HEK293 (cell line): ENCODE measurements at regions not wholly inside any gene's neighbourhood (a gene's known extent, or its start where the extent isn't known, plus 50 kb on each side); places are given as distances from the start of the nearest gene placed in this dataset.

ENCODE experiments used
- CTCF ChIA-PET: fragments of 350-600 bp; formaldehyde crosslinking; extraction: SDS; loops from one replicate; lab custom pipeline; 2021; ENCODE audit warnings: antibody characterized with exemption; lab: Yijun Ruan, JAX
- POLR2A ChIA-PET: fragments of 300-600 bp; formaldehyde crosslinking; extraction: SDS; loops from one replicate; lab custom pipeline; 2020; ENCODE audit warnings: antibody characterized with exemption, inconsistent platforms; lab: Yijun Ruan, JAX
- H3K27ac ChIP-seq: fragments of 200-500 bp; sonication (Bioruptor generic); 2 replicates; pipeline ENCODE4 v1.5.1; 2014; ENCODE audit warnings: low read depth, low read length, control low read depth, inconsistent platforms; ENCODE audit errors: extremely low read depth
- H3K36me3 ChIP-seq, 2 experiments: fragments of 200-500 bp in 1 of 2; sonication (Bioruptor generic) in 1 of 2; 1 replicate in 1 of 2; 2 replicates in 1 of 2; pipeline ENCODE4 v1.5.1; 2014 to 2017; ENCODE audit warnings: inconsistent platforms in 2 of 2, low read length in 2 of 2; ENCODE audit not compliant: control insufficient read depth in 2 of 2, insufficient read depth in 1 of 2
- H3K4me1 ChIP-seq: fragments of 200-500 bp; sonication (Bioruptor generic); 2 replicates; pipeline ENCODE4 v1.5.1; 2014; ENCODE audit warnings: mild to moderate bottlenecking, low read length, inconsistent platforms; ENCODE audit not compliant: control insufficient read depth, insufficient read depth
- H3K4me3 ChIP-seq: 2 replicates; pipeline ENCODE4 v1.5.1; 2011; ENCODE audit warnings: low read depth, mild to moderate bottlenecking, control low read depth, low read length, moderate library complexity
- H3K9me3 ChIP-seq: fragments of 200-500 bp; sonication (Bioruptor generic); 2 replicates; pipeline ENCODE4 v1.5.1; 2014; ENCODE audit warnings: low read depth, low read length, inconsistent platforms; ENCODE audit not compliant: control insufficient read depth, insufficient read depth
- AEBP2 ChIP-seq: fragments of 450-650 bp; formaldehyde crosslinking; IDR thresholded peaks from 2 replicates; pipeline ENCODE4 v1.5.1; 2016; ENCODE audit warnings: missing biosample characterization, missing genetic modification characterization, borderline replicate concordance
- ELK4 ChIP-seq: IDR thresholded peaks from 2 replicates; pipeline ENCODE4 v1.6.1; 2011; ENCODE audit warnings: mild to moderate bottlenecking, low read depth, low read length, borderline replicate concordance
- GLI2 ChIP-seq: fragments of 450-650 bp; formaldehyde crosslinking; IDR thresholded peaks from 2 replicates; pipeline ENCODE4; 2017; ENCODE audit warnings: missing biosample characterization, missing genetic modification characterization, low read depth, borderline replicate concordance
- HOXD13 ChIP-seq: sonication (generic); formaldehyde crosslinking; IDR thresholded peaks from 2 replicates; pipeline ENCODE4 v1.8.0; 2022; ENCODE audit warnings: missing genetic modification reagents, borderline replicate concordance
- YY2 ChIP-seq: fragments of 450-650 bp; formaldehyde crosslinking; IDR thresholded peaks from 2 replicates; pipeline ENCODE4 v1.5.1; 2016; ENCODE audit warnings: missing biosample characterization, missing genetic modification characterization
- ZBTB11 ChIP-seq: fragments of 450-650 bp; formaldehyde crosslinking; conservative IDR thresholded peaks from 2 replicates; pipeline ENCODE4 v1.5.1; 2016; ENCODE audit warnings: low read depth, missing biosample characterization, missing genetic modification characterization
- ZBTB20 ChIP-seq: fragments of 450-650 bp; formaldehyde crosslinking; IDR thresholded peaks from 2 replicates; pipeline ENCODE4 v1.5.1; 2016; ENCODE audit warnings: missing biosample characterization, missing genetic modification characterization
- ZEB2 ChIP-seq: fragments of 450-650 bp; formaldehyde crosslinking; IDR thresholded peaks from 2 replicates; pipeline ENCODE4 v1.5.1; 2016; ENCODE audit warnings: missing biosample characterization, missing genetic modification characterization
- ZFP3 ChIP-seq: fragments of 450-650 bp; formaldehyde crosslinking; IDR thresholded peaks from 2 replicates; pipeline ENCODE4 v1.5.1; 2016; ENCODE audit warnings: low read depth, missing biosample characterization, missing genetic modification characterization
- ZNF221 ChIP-seq: fragments of 450-650 bp; formaldehyde crosslinking; IDR thresholded peaks from 2 replicates; pipeline ENCODE4 v1.5.1; 2017; ENCODE audit warnings: missing biosample characterization, missing genetic modification characterization, borderline replicate concordance
- ZNF248 ChIP-seq: fragments of 450-650 bp; formaldehyde crosslinking; IDR thresholded peaks from 2 replicates; pipeline ENCODE4 v1.5.1; 2017; ENCODE audit warnings: missing biosample characterization, missing genetic modification characterization
- ZNF280C ChIP-seq: fragments of 450-650 bp; formaldehyde crosslinking; IDR thresholded peaks from 2 replicates; pipeline ENCODE4 v1.5.1; 2016; ENCODE audit warnings: missing biosample characterization, missing genetic modification characterization
- ZNF350 ChIP-seq: fragments of 450-650 bp; formaldehyde crosslinking; IDR thresholded peaks from 2 replicates; pipeline ENCODE4 v1.5.0; 2017; ENCODE audit warnings: missing biosample characterization, mild to moderate bottlenecking, missing genetic modification characterization
- ZNF416 ChIP-seq: fragments of 450-650 bp; formaldehyde crosslinking; IDR thresholded peaks from 2 replicates; pipeline ENCODE4 v1.5.1; 2016; ENCODE audit warnings: missing biosample characterization, missing genetic modification characterization
- ZNF426 ChIP-seq: fragments of 450-650 bp; formaldehyde crosslinking; IDR thresholded peaks from 2 replicates; pipeline ENCODE4 v1.5.1; 2017; ENCODE audit warnings: missing biosample characterization, missing genetic modification characterization, mild to moderate bottlenecking, inconsistent platforms, moderate library complexity
- ZNF488 ChIP-seq: fragments of 450-650 bp; formaldehyde crosslinking; IDR thresholded peaks from 2 replicates; pipeline ENCODE4 v1.5.1; 2016; ENCODE audit warnings: missing biosample characterization, missing genetic modification characterization
- ZNF501 ChIP-seq: fragments of 450-650 bp; formaldehyde crosslinking; IDR thresholded peaks from 2 replicates; pipeline ENCODE4 v1.5.1; 2016; ENCODE audit warnings: missing biosample characterization, missing genetic modification characterization
- ZNF629 ChIP-seq: fragments of 450-650 bp; formaldehyde crosslinking; IDR thresholded peaks from 2 replicates; pipeline ENCODE4 v1.5.1; 2017; ENCODE audit warnings: missing biosample characterization, missing genetic modification characterization
- ZNF639 ChIP-seq: fragments of 450-650 bp; formaldehyde crosslinking; IDR thresholded peaks from 2 replicates; pipeline ENCODE4 v1.5.1; 2016; ENCODE audit warnings: missing biosample characterization, missing genetic modification characterization
- ZNF777 ChIP-seq: fragments of 450-650 bp; formaldehyde crosslinking; IDR thresholded peaks from 2 replicates; pipeline ENCODE4 v1.5.1; 2017; ENCODE audit warnings: missing biosample characterization, missing genetic modification characterization, borderline replicate concordance
- ZSCAN16 ChIP-seq: fragments of 450-650 bp; formaldehyde crosslinking; IDR thresholded peaks from 2 replicates; pipeline ENCODE4 v1.5.1; 2016; ENCODE audit warnings: missing biosample characterization, missing genetic modification characterization

GRCh38 chr2:228549441-228550007 is 368.0 kb upstream of the SPHKAP start:
- Histone ChIP-seq H3K4me3 (no peak overlapping the region), H3K27ac (no peak overlapping the region), H3K4me1 (no peaks in the 10 kb centered on the region), H3K36me3 (no peaks in the 10 kb centered on the region), H3K9me3 (no peaks in the 10 kb centered on the region; the same call in 1 of the 2 replicates)
- TF ChIP-seq ZFP3 (tag by site-specific recombination) (no peak), ZNF501 (tag by site-specific recombination) (no peak), ZNF416 (tag by site-specific recombination) (no peak), ZSCAN16 (tag by site-specific recombination) (no peak), ZEB2 (no peak)
- ChIA-PET POLR2A (no interaction called here), CTCF (interaction anchor here (0.6 kb wide), 1 partner anchor 316 kb away, joined by 8 read pairs; no protein-coding TSS in a partner anchor)

- no peak overlapping the region for H3K4me3 ChIP-seq
- CTCF ChIA-PET: no interaction called here
- no peaks in the 10 kb centered on the region; the same call in 1 of the 2 replicates for H3K9me3 ChIP-seq
- no peak for TF ChIP-seq YY2 (tag by site-specific recombination)
- no peak for TF ChIP-seq ZNF639 (tag by site-specific recombination)
- no peak for TF ChIP-seq AEBP2 (tag by site-specific recombination)
- TF ChIP-seq ZNF426: no peak
- POLR2A ChIA-PET: no interaction called here
- no peaks in the 10 kb centered on the region for H3K36me3 ChIP-seq
- no peaks in the 10 kb centered on the region for H3K4me1 ChIP-seq
- H3K27ac ChIP-seq: no peak overlapping the region
These were observed 366.7 kb upstream of the SPHKAP start for GRCh38 chr2:228548230-228548629.

GRCh38 chr2:228545748-228546145 is 364.3 kb upstream of the SPHKAP start:
- no peaks in the 10 kb centered on the region; the same call in 1 of the 2 replicates for H3K9me3 ChIP-seq
- ChIA-PET CTCF (no interaction called here), POLR2A (no interaction called here)
- H3K4me1 ChIP-seq: no peaks in the 10 kb centered on the region
- H3K36me3 ChIP-seq: no peaks in the 10 kb centered on the region
- no peak overlapping the region for H3K4me3 ChIP-seq
- H3K27ac ChIP-seq: no peak overlapping the region
- TF ChIP-seq ZNF248 (tag by site-specific recombination): no peak
- TF ChIP-seq ZNF777: no peak
- no peak for TF ChIP-seq HOXD13 (CRISPR knock-in tag)
- TF ChIP-seq ZNF488: no peak
- TF ChIP-seq ZBTB20: no peak
- TF ChIP-seq ZNF501 (tag by site-specific recombination): no peak
- no peak for TF ChIP-seq ELK4
- TF ChIP-seq GLI2 (tag by site-specific recombination): no peak
- TF ChIP-seq ZNF350 (tag by site-specific recombination): no peak
- TF ChIP-seq ZNF221: no peak
- TF ChIP-seq ZBTB11 (tag by site-specific recombination): no peak
- TF ChIP-seq ZNF280C (tag by site-specific recombination): no peak
- no peak for TF ChIP-seq ZNF629 (tag by site-specific recombination)
